Breast epithelium (tissue), 3 donors: ENCODE measurements at regions not wholly inside any gene's neighbourhood (a gene's known extent, or its start where the extent isn't known, plus 50 kb on each side); places are given as distances from the start of the nearest gene placed in this dataset.

ENCODE experiments used
- CTCF ChIP-seq, 3 donors: fragments of 450-650 bp; IDR thresholded peaks; one replicate each; pipeline ENCODE4 v1.5.1; 2016 to 2017; ENCODE audit warnings: antibody characterized with exemption in 3 of 3, mild to moderate bottlenecking in 3 of 3, moderate library complexity in 3 of 3
- POLR2AphosphoS5 ChIP-seq, 3 donors: sonication (generic); formaldehyde crosslinking; IDR thresholded peaks; one replicate each; pipeline ENCODE4 v1.6.1; 2017; ENCODE audit warnings: antibody characterized with exemption in 3 of 3

- TF ChIP-seq CTCF (IDR thresholded peaks at IDR 0.05) (no peak), POLR2AphosphoS5 (IDR thresholded peaks at IDR 0.05) (peak in 1 of 3 donors; percentile 21)
Observed at GRCh38 chr6:142570221-142570671, 268.4 kb downstream of the ADGRG6 start.
